ENCODE measurements at regions not wholly inside any gene's neighbourhood (a gene's known extent, or its start where the extent isn't known, plus 50 kb on each side); places are given as distances from the start of the nearest gene placed in this dataset.
"Not testable (repeated sequence)": the region's sequence is repeated elsewhere in the genome, so short reads cannot be mapped to it uniquely, and the experiment has no call there.

- no peak for TF ChIP-seq CTCF (IDR thresholded peaks at IDR 0.05; ENCODE audit: low read depth, low read length)
- H3K4me3 ChIP-seq (ENCODE audit: low read depth, low read length) = no peak overlapping the region
Measured at GRCh38 chr14:105856676-105857219, 330.4 kb downstream of the TMEM121 start.

GRCh38 chr14:105857220-105857825 lies 330.9 kb downstream of the TMEM121 start:
- no peak overlapping the region for H3K4me3 ChIP-seq (ENCODE audit: low read depth, low read length)
- TF ChIP-seq CTCF (IDR thresholded peaks at IDR 0.05; ENCODE audit: low read depth, low read length) = no peak

- H3K4me3 ChIP-seq (ENCODE audit: low read depth, low read length) = no peak overlapping the region
- TF ChIP-seq CTCF (IDR thresholded peaks at IDR 0.05; ENCODE audit: low read depth, low read length) = no peak
Measured at GRCh38 chr14:105857826-105858675, 331.7 kb downstream of the TMEM121 start.

GRCh38 chr14:105858676-105859025 lies 332.3 kb downstream of the TMEM121 start:
- no peak for TF ChIP-seq CTCF (IDR thresholded peaks at IDR 0.05; ENCODE audit: low read depth, low read length)
- no peak overlapping the region for H3K4me3 ChIP-seq (ENCODE audit: low read depth, low read length)

- not testable (repeated sequence) for H3K4me3 ChIP-seq (ENCODE audit: low read depth, low read length)
Measured at GRCh38 chr14:105859073-105859716, 332.8 kb downstream of the TMEM121 start.

GRCh38 chr14:105859717-105860614 lies 333.6 kb downstream of the TMEM121 start:
- TF ChIP-seq CTCF (IDR thresholded peaks at IDR 0.05; ENCODE audit: low read depth, low read length) = no peak
- H3K4me3 ChIP-seq (ENCODE audit: low read depth, low read length) = no peak overlapping the region
